Stimulated activated CD4-positive, alpha-beta T cell treated with anti-CD3 and anti-CD28 coated beads, Interleukin-12 subunit alpha, Interleukin-12 subunit beta, amount 100 ng/mL, for 48 hours (primary cell): ENCODE measurements at regions not wholly inside any gene's neighbourhood (a gene's known extent, or its start where the extent isn't known, plus 50 kb on each side); places are given as distances from the start of the nearest gene placed in this dataset.
"Not testable (repeated sequence)": the region's sequence is repeated elsewhere in the genome, so short reads cannot be mapped to it uniquely, and the experiment has no call there.

Experiments used
- DNase-seq, 3 donors: peaks; one replicate each; pipeline ENCODE4 v3.0.0-alpha.2; 2020; ENCODE audit warnings: low read depth in 2 of 3, low spot score in 1 of 3

DNA sequence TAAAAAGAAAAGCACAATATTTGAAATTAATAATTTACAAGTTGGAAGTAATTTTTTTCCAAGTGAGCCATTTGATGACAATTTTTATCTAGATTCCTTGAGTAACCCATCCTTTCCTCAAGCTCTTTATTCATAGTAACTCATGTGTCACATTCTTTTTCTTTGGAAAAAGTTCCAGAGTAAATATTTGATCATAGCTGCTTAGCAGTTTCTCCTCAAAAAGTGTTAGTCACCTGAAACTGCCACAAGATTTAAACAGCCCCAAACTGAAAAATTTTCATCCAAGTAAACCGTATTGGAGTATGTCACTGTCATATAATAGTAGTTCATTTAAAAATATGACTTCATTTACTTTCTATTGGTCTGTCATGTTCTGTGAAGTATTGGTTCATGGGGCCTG is 94.6 kb upstream of the CASK start:
- no peak for DNase-seq

DNA sequence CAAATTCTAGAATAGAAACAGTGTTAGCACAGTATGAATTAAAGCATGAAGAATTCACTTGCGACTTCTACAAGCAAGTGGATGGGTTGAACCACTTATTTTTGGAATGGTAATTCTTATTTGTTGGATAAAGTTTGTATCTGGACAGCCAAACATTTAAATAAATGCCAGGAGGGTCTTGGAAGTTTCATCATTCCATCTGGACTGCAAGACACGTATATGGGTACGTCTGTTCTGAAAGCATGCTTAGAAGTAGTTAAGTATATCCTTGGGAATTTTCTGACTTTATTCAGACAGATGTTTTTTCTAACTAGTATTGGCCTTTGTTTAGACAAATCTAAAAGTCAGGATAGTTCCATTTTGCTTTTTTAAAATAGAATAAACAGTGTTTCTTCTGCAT is 77.5 kb upstream of the CASK start:
- DNase-seq: no peak

DNA sequence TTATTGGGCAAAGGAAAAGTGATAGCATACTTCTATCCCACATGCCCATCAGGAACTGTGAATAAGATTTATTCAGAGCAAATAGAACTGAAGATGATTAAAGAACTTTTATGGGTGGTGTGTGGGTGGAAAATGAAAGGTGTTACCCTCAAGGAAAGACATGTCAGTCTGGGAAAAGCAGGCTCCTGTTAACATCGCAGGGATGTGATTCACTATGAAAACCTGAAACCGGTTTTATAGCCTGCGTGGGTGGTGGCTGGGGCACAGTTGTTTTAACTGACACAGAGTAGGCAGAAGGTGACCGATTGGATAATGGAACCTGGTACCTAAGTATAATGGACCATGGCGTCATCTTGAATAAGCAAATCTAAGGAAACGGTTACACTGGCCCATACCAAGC is 61.3 kb upstream of the CASK start:
- peak in 1 of 3 donors; percentile 4 for DNase-seq

DNA sequence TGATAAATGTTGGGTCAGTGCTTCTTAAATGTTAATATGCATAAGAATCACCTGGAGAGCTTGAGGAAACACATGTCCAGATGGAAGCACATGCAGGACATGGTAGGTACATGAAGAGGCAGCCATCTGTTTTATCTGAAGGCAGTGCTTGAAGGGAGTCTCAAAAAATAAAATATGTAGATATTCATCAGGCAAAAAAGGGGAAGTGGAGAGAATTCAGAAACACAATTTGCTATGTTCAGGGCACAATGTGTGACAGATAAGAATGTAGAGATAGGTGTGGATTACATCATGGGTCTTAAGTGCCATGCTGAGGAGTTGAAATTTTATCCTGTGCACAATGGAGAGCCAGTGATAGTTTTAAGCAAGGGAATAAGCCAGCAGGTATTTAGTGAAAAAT is 59.6 kb upstream of the CASK start:
- DNase-seq: no peak

DNA sequence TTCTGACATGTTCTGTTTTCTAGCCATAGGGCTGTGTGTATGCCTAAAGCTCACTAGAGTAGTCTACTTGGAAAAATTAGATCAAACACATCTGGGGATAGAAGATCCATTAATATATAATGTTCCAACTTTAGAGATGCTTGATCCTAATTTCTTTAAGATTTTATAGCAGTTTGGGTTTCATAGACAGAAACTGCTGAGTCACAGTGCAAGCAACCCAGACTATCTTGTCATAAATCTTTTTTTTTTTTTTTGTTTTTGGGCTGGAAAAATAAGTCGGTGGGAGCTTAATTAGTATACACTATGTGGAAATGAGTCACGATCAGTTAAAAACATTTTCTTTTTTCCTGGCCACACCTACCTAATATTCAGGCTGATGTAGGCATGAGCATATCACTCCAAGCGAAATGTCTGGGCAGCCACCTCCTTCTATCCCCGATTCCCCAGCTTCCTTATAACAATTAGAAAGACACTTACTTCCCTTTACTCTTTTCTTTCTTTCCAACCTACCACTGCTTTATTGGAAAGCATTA is 58.2 kb upstream of the CASK start:
- DNase-seq: no peak

DNA sequence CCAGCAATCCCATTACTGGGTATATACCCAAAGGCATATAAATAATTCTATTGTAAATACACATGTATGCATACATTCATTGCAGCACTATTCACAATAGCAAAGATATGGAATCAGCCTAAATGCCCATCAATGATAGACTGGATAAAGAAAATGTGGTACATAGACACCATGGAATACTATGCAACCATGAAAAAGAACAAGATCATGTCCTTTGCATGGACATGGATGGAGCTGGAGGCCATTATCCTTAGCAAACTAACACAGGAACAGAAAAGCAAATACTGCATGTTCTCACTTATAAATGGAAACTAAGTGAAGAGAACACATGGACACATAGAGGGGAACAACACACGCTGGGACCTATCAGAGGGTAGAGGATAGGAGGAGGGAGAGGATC is 51.3 kb upstream of the CASK start:
- DNase-seq: not testable (repeated sequence)

DNA sequence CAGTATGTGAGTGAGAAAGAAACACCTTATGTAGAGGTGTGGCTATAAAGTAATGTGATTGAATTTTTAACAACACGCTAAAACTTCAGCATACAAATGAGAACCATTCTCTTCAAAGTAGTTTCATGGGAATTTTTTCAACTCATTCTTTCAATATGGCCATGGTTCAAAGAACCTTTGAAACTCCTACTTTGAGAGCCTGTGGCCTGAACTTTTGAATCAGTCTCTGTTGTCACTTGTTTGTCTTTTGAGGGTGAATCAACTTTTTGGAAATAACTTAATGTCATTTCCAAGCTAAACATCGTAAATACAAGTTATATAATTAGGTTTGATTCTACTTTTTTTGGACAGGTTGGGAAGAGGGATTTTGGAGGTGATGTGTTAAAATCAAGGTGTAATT is 49.9 kb upstream of the CASK start:
- no peak for DNase-seq
